ENCODE measurements at regions not wholly inside any gene's neighbourhood (a gene's known extent, or its start where the extent isn't known, plus 50 kb on each side); places are given as distances from the start of the nearest gene placed in this dataset.

GRCh38 chr13:26855921-26856320 is 95.3 kb upstream of the GPR12 start:
- no peaks in the 10 kb centered on the region for H3K27me3 ChIP-seq (ENCODE audit: insufficient read depth, low read length)
- Mint-ChIP-seq H3K4me1 (peaks cover 2 to 9% of the 10 kb centered on the region in 2 experiments; a peak in 3 of 4 replicates), H3K36me3 (ENCODE audit: insufficient read depth in 1 of 3, low read depth in 3 of 3) (no peaks in the 10 kb centered on the region; a peak in 2 of 7 replicates), H3K4me3 (no peak overlapping the region), H3K9me3 (peaks cover 0 to 3% of the 10 kb centered on the region in 2 experiments; a peak in 2 of 5 replicates), H3K27me3 (ENCODE audit: low read depth) (peaks cover 4% of the 10 kb centered on the region), H3K27ac (0 out of 7 replicates have a peak overlapping the region, but pooled peaks of 1 of the 3 experiments have one; percentile 15)
- no peak overlapping the region for H3K27ac ChIP-seq (ENCODE audit: insufficient read length, low read depth, low read length)
- H3K9ac ChIP-seq (ENCODE audit: extremely low read depth, insufficient read length, low read length): no peak overlapping the region
- no peak for DNase-seq
- H2BK12ac ChIP-seq (ENCODE audit: insufficient read length, low read depth, low read length): no peak overlapping the region
- no peak overlapping the region for H4K91ac ChIP-seq (ENCODE audit: insufficient read length, low read depth, low read length)
- H3K23me2 ChIP-seq (ENCODE audit: insufficient read length, low read depth, low read length, poor library complexity, severe bottlenecking): no peaks in the 10 kb centered on the region
- H3K4me2 ChIP-seq (ENCODE audit: insufficient read depth, insufficient read length, low read length): no peak overlapping the region
- no peak overlapping the region for H3K18ac ChIP-seq (ENCODE audit: insufficient read length, low read depth, low read length)
- WGBS (ENCODE audit: extremely low coverage, insufficient read length, low lambda C conversion rate): no CpG with 5 or more reads among the region's 5 CpGs
- no peaks in the 10 kb centered on the region for H3K79me2 ChIP-seq (ENCODE audit: insufficient read depth, low read length)
- H4K20me1 ChIP-seq (ENCODE audit: control insufficient read depth, insufficient read depth, insufficient read length): no peaks in the 10 kb centered on the region
- no peak overlapping the region for H2AK5ac ChIP-seq (ENCODE audit: insufficient read length, low read length)
- H3K9me3 ChIP-seq (ENCODE audit: control insufficient read depth, low read depth, low read length): no peaks in the 10 kb centered on the region
- H3K23ac ChIP-seq (ENCODE audit: insufficient read length, low read depth, low read length): no peak overlapping the region
- no peak overlapping the region for H4K5ac ChIP-seq (ENCODE audit: insufficient read length, low read depth, low read length)
- H2BK5ac ChIP-seq (ENCODE audit: insufficient read length, low read length): no peak overlapping the region
- no peak overlapping the region for H3K14ac ChIP-seq (ENCODE audit: insufficient read depth, low read length)
- no peak for TF ChIP-seq CTCF (conservative IDR thresholded peaks at IDR 0.05)
- H2BK15ac ChIP-seq (ENCODE audit: low read depth, low read length): no peak overlapping the region
- H3T11ph ChIP-seq (ENCODE audit: low read length): no peak overlapping the region
- no peak overlapping the region for H2AFZ ChIP-seq (ENCODE audit: low read length)
- no peaks in the 10 kb centered on the region for H3K79me1 ChIP-seq (ENCODE audit: insufficient read depth, low read depth, low read length, poor library complexity, severe bottlenecking)
- H3K56ac ChIP-seq (ENCODE audit: insufficient read length, low read depth, low read length): no peak overlapping the region
- no peaks in the 10 kb centered on the region for H3K4me1 ChIP-seq (ENCODE audit: insufficient read depth, low read length)
- no peak overlapping the region for H2BK120ac ChIP-seq (ENCODE audit: low read depth, low read length, poor library complexity, severe bottlenecking)
- H3K4ac ChIP-seq (ENCODE audit: low read depth, low read length): no peak overlapping the region
- H2BK20ac ChIP-seq (ENCODE audit: low read depth, low read length, poor library complexity, severe bottlenecking): no peak overlapping the region
- H4K8ac ChIP-seq (replicated peaks; ENCODE audit: insufficient read length, low read depth, low read length): no peak overlapping the region
